NCI-H2107 treated with DMSO at 0.1 percent for 48 hours (cell line): ENCODE measurements at regions not wholly inside any gene's neighbourhood (a gene's known extent, or its start where the extent isn't known, plus 50 kb on each side); places are given as distances from the start of the nearest gene placed in this dataset.
"Not testable (repeated sequence)": the region's sequence is repeated elsewhere in the genome, so short reads cannot be mapped to it uniquely, and the experiment has no call there.

Source experiments
- DNase-seq: peaks from one replicate; lab custom pipeline; 2025; ENCODE audit not compliant: unreplicated experiment; lab: John Stamatoyannopoulos, UW

DNA sequence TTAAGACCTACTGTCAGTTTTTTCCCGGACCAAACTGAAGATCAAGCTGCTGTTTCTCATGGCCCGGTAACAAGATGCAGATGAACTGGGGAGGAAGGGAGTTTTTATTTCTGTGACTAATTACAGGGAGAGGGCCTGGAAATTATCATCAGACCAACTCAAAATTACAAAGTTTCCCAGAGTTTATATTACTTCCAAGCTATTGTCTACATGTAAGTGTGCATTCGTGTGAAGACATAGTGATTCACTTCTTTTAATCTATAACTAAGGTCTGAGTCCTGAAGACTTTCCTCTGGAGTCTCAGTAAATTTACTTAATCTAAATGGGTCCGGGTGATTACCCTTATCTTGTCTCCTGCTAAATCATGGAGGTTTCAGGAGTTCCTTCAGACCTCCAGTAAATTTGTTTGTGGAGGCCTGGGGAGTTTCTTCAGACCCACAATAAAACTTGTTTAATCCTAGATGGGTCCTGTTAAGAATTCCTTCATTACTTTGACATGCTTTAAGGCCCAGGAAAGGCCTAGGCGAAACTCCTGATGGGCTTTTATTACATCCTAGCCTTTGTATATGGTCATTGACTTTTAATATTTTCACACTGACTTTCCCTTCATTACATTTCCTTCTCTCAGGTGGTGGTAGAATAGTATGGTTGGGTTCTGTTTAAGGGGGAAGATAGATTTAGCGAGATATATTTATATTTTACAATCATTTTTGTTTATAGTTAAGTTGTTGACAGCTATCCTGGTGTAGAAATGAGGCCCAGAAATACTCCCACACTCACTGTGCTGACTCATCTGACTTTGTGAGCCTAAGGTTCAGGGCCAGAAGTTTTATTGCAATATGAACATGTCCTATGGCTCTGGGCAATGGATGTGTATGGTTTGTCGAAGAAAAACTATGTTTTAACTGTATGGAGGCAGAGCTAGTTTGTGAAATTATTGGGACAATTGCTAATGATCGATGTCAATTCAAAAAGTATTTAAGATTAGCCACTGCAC is 627.0 kb upstream of the FBXO33 start:
- DNase-seq, result no peak

DNA sequence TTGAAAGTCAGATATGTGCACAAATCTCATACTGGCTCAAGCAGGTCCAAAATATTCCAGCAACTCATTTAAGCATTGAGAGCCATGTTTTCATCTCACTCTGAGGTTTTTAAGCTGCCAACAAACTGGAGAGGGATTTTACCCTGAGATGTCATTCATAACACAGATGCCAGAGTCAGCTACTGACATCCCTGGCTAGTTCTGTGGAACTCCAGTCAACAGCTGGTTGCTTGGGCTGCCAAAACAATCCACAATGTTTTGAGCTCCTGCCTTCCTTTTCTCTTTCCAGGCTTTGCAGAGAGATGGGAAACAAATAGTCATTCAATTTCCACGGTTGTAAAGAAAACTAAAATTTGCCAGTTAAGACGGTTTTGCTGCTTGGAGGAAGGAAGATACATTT is 621.2 kb upstream of the FBXO33 start:
- DNase-seq, result no peak

DNA sequence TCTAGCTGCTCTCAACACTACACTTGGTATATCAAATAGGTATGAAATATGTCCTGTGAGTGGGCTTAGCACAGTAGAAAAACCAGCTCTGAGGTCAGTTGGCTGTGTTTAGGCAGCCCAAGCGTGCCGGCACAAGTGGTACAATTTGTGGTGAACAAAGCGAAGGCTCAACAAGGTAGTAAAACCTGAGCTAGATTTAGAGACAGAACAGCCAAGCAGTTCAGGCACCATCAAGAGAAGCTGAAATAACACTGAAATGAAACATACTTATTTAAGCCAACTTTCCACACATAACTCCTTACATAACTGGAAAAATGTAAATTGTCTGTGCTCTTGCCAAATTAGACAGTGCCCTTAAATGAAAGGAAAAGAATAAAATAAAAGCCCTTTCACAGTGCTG is 596.8 kb upstream of the FBXO33 start:
- DNase-seq, result peak; percentile 29

DNA sequence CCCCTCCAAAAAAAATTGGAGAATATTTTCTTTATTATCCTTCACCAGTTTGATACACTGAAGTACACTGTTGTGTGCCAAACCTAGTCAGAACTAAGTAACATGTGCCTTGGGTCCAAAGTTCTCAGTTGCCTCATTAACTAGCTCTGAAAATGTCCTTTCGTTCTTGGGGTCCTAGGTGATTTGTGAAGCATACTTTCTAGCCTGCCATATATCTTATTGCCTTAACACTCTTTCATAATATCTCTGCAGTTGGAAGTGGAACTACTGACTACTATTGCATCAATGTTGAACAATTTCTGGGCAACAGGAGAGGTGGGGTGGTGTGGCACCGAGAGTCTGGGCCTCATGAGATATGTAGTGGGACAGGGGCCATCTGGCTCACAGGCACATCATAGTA is 592.9 kb upstream of the FBXO33 start:
- DNase-seq, result no peak

DNA sequence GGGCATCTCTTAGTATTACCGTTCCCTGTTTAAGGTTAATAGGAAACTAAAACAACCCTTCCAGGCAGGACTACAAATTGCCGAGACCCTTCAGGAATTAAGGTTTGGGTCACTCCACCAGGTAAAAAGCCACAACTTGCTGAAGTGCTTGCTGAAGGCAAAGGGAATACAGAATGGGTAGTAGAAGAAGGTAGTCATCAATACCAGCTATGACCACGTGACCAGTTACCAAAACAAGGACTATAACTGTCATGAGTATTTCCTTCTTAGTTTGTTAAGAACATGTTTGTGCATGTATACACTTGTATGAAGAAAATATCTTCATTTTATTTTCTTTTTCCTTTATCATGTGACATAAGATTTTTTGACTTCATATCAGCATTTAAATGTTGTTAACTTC is 578.7 kb upstream of the FBXO33 start:
- DNase-seq, result no peak

DNA sequence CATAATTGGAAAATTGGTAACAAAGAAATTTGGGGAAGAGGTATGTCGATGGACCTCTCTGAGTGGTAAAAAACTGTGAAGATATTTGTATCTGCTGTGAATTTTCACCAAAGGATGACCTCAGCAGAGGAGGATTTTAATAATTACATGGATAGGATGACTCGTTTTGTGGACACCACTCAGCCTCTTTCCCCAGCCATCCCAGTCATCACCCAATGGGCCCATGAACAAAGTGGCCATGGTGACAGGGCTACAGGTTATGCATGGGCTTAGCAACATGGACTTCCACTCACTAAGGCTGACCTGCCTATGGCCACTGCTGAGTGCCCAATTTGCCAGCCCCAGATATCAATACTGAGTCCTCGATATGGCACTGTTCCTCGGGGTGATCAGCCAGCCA is 577.5 kb upstream of the FBXO33 start:
- no peak for DNase-seq

DNA sequence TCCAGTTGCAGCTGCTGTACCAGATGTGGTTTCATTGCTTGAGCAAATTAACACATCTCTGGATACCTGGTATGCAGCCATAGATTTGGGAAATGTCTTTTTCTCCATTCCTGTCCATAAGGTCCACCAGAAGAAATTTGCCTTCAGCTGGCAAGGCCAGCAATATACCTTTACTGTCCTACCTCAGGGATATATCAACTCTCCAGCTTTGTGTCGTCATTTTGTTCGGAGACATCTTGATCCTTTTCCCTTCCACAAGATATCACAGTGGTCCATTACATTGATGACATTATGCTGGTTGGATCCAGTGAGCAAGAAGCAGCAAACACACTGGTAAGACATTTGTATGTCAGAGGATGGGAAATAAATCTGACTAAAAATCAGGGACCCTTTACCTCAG is 576.1 kb upstream of the FBXO33 start:
- not testable (repeated sequence) for DNase-seq

DNA sequence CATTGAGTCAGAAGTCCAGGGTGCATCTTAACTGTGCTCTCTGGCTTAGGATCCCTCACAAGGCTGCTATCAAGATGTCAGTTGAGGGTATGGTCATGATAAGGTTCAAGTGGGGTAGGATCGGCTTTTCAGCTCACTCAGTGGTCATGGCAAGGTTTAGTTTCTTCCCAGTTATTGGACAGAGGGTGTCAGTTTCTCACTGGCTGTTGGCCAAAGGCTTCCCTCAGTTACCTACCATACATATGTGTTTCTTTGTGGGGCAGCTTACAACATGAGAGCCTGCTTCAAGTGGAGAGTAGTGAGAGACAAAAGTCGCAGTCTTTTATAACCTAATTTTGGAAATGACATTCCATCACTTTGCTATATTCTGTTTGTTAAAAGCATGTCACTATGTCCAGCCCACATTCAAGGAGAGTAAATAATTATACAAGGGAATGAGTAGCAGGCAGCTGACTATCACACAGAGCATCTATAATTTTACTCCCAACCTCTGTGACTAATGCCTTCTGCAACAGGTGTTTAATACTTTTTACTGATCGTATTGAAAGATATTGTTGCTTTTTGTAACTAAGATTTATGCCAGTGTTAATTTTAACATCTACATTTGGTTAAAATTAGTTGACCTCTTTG is 572.8 kb upstream of the FBXO33 start:
- no peak for DNase-seq

DNA sequence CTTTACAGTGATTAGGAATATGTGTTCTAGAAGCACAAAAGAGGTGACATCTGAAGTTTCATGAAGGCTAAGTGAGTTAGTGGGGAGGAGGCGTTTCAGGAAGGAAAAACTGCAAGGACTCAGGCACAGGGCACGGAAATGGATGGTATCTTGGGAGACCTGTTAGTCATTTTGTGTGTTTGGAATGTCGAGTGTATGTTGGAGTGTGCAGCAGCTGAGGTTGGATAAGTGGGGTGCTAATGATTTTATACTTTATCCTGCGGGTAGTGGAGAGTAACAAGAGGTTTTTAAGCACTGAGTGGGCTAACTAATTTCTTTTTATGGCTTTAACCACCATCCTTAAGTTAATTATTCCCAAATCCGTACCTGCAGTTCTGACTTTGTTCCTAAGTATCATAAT is 571.5 kb upstream of the FBXO33 start:
- peak; percentile 95 for DNase-seq

DNA sequence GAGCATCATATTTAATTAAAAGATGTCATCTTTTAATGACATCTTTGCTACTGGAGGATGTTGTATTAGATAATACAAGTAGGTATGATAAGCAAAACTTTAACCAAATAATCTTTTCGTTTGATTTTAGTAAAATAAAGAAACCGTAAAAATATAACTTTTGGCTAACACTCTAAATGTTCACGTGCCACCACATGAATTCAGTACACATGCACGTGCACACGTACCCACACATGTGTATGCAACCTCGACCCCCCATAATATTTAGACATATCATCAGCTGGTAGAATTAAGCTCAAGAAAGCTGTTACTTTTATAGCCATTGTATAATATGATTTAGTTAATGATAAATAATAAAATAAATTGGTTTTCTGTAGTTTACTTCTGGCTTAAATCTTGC is 566.6 kb upstream of the FBXO33 start:
- no peak for DNase-seq

DNA sequence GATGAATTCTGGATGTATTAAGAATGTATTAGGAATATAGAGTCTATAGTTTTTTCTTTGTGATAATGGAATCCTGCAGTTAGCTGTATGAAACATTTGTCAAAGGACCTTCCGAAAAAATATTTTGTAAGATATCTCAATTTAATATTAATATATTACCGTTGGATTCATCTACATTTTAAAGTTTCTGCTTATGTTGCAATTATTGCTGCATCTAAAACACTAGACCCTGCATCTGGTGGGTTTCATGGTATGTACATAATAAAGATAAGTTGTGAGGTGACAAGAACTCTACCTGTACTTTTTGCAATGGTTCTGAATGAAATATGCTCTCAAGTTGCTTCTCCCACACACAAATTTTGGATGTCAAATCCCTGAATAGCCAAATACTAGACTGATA is 565.9 kb upstream of the FBXO33 start:
- DNase-seq, result no peak

DNA sequence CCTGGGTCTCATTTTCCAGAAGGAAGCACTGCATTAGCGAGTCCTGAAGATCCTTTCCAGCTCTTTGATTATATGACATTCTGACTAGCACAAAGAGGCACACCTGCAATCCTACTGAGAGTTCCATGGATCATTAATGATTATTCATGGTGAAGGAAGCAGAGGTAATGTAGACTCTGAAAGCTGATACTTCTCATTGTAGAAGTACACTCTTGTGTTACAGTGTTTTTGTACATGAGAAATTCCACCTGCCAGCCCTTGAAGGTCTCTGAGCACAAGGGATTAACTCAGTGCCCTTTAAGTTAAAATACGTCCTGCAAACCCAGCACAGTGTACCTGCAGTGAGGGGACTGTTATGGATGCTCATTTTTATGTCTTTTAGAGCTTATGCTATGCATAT is 558.8 kb upstream of the FBXO33 start:
- DNase-seq, result peak; percentile 99

DNA sequence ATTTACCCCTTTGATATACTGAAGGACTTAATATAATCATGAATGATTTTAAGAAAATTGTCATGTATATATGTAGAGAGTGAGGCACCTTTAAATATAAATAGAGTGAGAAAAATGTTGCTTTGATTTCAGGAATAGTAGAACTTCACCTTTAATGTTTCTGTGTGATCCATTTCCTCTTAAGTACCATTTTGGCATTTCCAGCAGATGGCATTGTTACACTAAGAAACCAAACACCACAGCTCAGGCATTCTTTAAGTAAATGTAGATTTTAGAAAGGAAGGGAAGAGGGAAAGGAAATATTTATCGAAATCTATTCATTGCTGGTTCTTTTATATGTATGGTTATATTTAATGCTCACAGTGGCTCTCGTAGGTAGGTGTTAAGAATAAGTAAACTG is 556.7 kb upstream of the FBXO33 start:
- peak; percentile 85 for DNase-seq

DNA sequence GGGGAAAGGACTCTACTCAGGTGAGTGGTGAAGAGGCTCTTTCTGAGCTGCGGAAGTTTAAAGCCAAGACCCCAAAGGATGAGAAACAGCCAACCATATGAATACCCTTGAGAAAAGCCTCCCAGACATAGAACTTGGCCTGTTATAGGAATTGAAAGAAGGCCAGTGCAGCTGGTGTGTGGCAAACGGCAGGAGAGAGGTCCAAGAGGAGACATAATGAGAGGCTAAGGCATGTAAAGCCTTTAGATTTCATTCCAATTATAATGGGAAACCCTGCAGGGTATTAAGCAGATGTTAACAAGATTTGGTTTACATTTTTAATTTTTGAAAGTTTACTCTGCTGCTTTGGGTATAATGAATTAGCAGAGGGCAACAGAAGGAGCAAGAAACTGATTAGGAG is 552.1 kb upstream of the FBXO33 start:
- no peak for DNase-seq

DNA sequence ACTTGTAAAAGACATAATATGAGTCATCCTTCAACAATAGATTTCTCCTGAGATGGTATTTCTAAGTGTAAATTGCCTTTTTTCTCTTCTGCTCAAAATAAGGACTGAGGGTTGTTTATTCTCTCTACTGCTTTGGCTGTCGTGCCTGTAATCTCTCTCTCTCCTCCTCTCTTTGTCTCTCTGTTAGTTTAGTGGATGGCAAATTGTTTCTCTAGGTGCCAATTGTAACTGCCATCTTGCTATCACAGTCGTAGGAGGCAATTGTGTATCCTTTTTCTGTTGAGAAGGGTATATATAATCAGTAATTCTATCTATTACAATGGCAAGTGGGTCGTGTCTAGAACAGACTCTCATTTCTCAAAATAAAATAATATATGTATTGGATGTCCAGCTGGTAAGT is 545.0 kb upstream of the FBXO33 start:
- no peak for DNase-seq

DNA sequence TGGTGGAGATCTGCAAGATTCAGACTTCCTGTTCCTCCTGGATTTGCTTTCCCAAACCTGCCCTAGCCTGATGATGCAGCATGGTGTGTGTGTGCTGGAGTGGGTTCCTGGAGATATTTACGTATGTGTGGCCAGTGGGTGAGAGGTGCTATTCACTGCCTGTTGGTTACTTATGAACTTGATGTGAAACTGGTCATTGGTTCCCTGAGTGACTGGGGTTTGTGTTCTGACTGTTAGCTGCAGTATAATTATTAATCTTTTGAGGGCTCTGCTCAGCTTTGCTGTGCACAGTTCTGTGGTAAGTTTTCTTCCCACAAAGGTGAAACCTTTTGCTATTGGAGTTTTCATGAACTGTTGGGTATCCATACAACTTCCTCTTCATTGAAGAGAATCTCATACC is 541.8 kb upstream of the FBXO33 start:
- no peak for DNase-seq

DNA sequence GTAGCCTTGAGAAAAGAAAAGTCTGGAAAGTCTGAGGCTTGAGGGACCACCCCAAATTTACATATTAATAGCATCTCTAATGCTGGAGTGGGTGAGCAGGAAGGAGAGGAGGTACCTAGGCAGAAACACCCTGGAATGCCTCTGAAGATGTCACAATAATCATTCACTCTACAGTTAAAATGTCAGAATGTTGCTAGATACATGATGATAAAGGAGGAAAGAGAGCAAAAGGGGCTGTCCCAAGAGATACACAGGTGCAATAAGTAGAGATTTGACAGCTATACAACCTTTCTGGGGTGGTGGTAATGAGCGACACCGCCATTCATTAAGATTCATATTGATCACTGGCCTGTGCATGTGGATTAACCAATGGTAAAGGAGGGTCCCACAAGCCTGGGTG is 540.5 kb upstream of the FBXO33 start:
- DNase-seq, result no peak

DNA sequence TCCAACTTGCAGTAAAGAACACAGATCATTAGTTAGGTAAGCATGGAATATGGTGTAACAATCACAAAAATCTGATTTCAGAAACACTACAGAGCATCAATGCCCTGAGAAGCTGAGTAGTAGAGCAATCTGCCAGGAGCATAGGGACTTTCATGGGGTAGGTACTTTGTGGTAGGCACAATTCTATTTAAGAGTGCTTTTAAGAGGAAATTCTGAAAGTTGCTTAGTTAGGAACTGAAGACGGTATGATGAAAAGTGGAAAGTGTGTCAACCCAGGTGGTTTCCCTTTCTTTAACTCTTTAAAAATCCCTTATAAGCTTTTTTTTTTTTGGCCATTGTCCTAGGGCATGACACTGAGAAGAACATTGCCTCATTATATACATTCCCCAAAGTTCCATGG is 535.7 kb upstream of the FBXO33 start:
- no peak for DNase-seq

DNA sequence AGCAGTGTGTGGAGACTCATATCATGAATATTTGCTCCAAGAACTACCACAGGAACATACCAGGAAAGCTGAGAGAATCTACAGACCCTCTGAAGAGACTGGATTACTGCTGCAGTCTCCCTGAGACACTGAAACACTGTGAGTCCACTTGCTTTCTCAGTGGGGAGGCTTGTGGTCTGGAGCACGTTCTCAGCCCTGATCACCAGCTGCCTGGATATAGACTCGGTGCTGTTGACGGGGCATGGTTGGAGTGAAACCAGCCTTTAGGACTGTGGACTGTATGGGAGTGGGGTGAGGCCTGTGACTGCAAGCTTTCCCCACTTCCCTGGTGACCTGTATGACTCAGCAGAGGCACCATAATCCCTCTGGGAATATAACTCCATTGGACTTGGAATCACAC is 525.8 kb upstream of the FBXO33 start:
- DNase-seq, result no peak

DNA sequence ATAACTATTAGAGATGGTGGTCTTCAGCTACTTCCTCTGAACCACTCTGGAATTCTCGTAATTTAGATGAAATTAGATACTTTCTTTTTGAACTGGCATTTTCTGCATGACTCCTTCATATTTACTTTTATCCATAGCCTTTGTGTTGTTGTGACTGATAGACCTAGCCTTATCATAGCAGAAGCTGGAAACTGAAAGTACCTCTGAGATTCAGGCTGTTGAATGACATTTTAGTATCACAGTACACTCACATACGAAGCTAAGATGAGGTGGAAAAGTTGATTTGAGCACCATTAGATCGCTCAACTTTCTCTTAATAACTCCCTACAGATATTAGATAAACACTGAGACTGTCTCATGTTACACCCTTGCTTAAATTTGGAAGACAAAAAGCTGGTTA is 525.1 kb upstream of the FBXO33 start:
- no peak for DNase-seq

DNA sequence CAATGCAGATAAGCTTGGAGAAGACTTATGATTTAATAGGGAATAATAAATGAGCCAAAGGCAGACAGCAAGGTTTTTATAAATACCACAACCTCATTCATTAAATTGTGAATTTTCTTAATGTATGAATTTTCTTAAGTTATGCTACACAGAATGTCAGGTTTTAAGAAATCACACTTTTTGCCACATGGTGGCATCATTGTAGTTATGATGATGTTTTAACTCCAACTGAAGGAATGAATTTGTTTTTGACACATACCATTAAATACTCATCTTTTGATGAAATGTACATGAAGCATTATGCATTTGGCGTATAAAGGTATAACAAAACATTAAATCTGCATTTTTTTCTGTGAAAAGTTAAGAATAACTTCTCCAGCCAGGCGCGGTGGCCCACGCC is 524.1 kb upstream of the FBXO33 start:
- DNase-seq, result peak; percentile 26

DNA sequence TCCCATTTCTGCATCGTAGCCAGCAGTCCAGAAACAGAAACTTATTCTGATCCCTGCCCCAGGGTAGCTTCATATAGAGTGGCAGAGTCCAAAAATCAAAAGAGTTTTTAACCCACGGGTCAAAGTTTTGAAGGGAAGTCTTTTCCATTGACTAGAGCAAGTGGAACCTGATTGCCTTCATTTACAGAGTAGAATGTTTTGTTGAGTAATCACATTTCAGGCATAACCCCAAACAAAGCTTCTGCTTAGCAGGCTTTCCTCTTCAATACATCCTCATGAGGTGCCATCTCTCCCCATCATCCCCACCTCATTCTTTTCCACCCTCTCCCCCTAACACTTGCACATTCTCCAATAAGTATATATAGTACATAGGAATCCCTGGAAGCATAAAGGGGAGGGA is 516.0 kb upstream of the FBXO33 start:
- no peak for DNase-seq

DNA sequence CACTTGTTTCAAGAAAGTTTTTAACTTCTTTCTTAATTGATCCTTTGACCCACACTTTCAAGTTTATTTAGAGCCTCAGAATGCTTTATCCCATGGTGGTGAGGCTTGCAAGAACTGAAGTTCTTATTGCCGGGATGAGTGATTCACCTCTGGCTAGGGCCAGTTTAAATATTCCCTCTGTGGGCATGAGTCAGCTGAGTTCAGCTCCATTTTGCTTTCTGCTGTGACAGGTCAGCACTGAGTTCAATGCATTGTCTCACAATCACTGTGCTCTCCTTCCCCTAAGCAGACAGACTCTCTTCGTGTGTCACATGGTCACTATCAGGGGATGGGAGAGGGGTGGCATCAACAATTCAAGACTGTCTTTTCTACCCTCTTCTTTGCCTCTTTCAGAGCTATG is 514.6 kb upstream of the FBXO33 start:
- DNase-seq, result no peak
